Fibroblast of skin of back (primary cell): ENCODE measurements at regions not wholly inside any gene's neighbourhood (a gene's known extent, or its start where the extent isn't known, plus 50 kb on each side); places are given as distances from the start of the nearest gene placed in this dataset.

Experiments
- DNase-seq: peaks from one replicate; pipeline ENCODE4 v3.0.0-alpha.2; 2013

- no peak for DNase-seq
These were observed 1420.7 kb downstream of the TBC1D22A start for GRCh38 chr22:48182846-48183805.

GRCh38 chr22:48182031-48182430, 1419.6 kb downstream of the TBC1D22A start:
- no peak for DNase-seq

- DNase-seq = no peak
These were observed 1419.0 kb downstream of the TBC1D22A start for GRCh38 chr22:48181263-48181955.

DNA sequence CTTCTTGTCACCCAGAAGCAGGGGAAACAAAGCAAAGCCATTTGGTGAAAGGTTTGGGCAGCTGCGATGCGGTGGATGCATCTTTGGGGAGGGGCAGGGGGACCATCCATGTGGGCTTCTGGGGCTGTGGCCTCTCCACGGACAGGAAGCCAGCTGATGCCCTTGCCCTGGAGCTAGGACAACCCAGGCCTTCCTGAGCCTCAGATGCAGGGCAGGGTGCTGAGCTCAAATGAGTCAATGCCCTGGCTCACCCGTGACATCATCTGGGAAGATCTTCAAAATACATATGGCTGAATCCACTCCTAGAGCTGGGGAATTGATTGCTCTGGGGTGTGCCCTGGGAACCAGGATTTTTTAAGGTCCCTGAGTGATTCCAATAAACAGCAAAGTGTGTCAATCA, 1418.2 kb downstream of the TBC1D22A start:
- DNase-seq = peak; percentile 10

DNA sequence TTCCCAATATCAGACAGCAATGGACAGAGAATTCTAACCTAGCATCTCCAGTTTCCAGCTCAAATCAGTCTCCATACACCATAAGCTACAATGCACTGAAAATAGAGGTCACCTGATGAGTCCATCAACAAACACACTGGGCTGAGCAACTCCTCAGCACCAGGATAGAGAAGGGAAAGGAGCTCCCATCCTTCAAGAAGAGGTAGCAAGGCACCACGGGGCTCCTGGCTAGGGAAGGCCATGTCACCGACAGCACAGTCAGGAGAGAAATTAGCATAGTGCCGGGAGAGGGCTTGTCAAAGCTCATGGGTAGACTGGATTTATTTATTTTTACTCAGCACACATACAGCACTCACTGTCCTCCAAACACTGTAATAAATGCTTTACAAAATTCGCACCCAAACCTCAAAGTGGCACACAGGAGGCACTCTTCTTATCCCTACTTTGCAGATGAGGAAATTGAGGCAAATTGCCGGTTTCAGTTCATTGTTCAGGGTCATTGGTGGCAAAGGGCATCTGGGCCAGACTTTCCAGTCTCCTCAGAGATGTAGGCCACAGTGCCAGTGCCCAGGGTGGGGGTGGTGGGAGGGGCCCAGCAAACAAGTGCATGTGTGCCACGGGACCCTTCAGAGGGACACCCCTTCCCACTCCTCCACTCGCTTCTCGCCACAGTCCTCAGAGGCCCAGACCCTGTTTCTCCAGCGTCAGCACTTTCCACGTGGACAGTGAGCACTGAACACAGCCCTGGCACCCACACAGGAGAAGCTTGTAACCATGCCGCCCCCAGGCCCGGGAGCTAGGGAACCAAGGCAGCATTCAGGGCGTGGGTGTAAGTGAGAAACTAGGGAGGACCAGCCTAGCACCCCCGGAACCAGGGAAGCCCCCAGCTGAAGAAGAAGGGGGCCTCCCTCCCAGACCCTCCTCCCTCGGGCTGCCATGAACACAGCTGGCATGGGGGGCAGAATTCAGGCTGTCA, 1417.4 kb downstream of the TBC1D22A start:
- DNase-seq = no peak

- no peak for DNase-seq
These were observed 1416.1 kb downstream of the TBC1D22A start for GRCh38 chr22:48178536-48178935.

GRCh38 chr22:48177631-48178030, 1415.2 kb downstream of the TBC1D22A start:
- DNase-seq = no peak

DNA sequence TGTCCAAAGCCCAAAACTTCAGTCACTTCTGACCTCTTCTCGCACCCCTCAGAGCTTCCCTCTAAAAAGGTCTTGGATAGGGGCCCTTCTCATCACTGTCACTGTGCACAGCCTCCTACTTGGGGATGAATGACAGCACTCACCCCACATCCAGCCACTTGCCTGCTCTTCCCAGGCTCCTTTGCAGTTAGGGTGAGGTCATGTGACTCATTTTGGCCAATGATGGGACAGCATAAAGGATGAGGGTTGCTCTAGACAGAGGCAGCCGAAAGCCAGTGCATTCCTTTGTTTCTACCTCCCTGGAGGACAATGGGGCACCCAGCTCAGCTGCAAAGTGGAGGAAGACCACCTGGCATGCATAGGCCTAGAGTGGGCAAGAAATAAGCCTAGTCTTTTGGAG, 1413.3 kb downstream of the TBC1D22A start:
- DNase-seq = no peak

- no peak for DNase-seq
These were observed 1411.3 kb downstream of the TBC1D22A start for GRCh38 chr22:48173773-48174160.

GRCh38 chr22:48173061-48173772, 1410.8 kb downstream of the TBC1D22A start:
- no peak for DNase-seq

DNA sequence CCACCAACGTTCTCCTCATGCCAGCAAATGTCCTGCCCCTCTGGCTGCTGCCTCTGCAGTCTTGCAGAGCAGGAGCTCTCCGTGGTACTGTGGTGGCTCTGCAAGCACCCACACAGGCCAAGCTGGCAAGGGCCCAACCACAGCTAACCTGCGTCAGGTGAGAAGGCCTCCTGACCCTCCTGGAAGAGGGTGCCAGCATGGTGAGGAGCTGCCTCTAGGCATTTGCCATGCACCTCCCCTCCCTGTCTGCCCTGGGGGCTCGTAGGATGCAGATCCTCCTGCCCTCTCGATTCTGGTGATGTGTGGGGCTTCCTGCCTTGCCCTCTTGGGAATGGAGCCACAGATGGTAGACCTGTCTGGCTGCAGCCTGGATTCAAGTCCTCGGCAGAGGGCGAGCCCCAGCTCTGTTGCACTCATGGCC, 1408.8 kb downstream of the TBC1D22A start:
- DNase-seq = no peak

DNA sequence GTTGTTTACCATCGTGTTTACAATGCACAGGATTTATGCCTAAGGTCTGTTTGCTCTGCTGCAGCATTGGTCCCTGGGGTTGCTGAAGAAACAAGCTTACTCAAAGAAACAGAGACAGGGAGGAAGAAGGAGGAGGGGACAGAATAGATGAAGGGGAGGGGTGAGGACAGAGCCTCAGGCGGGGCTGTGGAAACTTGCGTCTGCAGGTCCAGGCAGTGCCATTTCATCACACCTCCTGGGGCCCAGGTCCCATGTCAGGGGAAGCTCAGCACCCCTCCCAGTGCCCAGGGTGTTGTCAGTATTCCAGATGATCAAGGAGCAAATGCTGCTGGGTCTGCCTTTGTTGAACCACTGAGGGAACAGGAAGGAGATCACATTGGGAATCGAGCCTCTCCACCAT, 1406.8 kb downstream of the TBC1D22A start:
- no peak for DNase-seq

DNA sequence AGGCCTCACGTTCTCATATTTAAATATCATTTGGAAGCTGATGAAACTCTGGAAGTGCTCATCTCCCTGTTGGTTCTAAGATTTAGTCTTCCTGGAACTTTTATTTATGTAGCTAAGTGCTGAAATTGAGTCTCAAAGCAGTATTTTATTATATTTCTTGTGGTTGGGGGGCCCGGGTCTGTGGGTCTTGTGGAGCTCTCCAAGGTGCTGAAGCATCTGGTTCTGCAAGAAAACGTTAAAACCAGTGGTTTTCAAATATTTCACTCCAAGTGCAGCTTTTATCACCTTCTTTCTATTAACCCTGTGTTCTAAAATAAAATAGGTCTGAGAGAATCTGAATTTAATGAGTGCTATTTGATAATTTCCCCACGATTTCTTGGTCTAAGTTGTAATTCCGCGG, 1404.8 kb downstream of the TBC1D22A start:
- no peak for DNase-seq

GRCh38 chr22:48161298-48161697, 1398.8 kb downstream of the TBC1D22A start:
- no peak for DNase-seq

GRCh38 chr22:48157676-48158075, 1395.2 kb downstream of the TBC1D22A start:
- no peak for DNase-seq

DNA sequence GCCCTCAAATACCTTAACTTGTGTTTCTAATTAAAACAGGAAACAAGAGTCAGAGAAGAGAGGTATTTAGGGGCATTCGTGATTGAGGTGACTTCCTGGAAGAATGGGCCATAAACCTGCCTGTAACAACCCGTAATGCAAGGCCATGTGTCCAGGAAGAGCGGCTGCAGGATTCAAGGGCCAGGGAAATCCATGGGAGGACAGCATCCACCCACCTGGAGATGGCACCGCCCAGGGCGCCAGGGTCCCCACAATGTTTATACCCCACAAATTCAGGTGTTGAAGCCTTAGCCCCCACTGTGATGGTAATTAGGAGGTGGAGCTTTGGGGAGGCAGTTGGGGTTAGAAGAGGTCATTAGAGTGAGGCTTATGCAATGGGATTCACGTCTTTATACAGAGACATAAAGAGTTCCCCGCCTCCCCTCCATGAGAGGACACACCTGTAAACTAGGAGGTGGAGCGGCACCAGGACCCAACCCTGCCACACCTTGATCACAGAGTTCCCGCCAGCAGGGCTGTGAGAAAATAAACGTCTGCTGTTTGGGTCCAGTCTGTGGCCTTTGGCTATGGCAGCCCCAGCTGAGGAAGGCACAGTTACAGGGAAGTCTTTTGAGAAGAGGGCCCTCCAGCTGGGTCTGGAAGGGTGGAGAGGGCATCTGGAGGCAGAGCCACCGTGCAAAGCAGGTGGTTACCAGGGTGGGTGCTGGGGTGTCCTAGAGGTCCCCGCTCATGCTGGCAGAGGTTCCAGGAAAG, 1394.3 kb downstream of the TBC1D22A start:
- DNase-seq = no peak

- DNase-seq = no peak
These were observed 1393.0 kb downstream of the TBC1D22A start for GRCh38 chr22:48155446-48155845.

- DNase-seq = no peak
These were observed 1392.4 kb downstream of the TBC1D22A start for GRCh38 chr22:48154943-48155240.

GRCh38 chr22:48154169-48154942, 1391.9 kb downstream of the TBC1D22A start:
- no peak for DNase-seq

GRCh38 chr22:48153726-48154125, 1391.3 kb downstream of the TBC1D22A start:
- no peak for DNase-seq

DNA sequence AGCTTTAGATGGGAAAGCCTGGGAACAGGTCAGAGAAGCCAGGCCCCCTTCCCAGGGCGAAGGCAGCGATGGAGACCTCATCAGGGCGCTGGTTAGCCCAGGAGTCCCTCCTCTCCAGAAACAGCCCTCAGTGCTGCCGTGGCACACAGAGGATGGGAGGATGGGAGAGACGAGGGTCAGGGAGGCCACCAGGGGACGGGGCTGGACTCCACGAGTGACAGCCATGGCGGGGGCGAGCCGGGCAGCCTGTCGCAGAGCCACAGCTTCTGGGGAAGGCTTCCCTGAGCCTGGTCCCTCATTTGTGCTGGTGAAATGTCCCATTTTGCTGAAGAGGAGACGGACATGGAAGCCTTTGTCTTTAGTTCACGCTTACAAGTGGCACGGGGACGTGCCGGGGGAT, 1390.5 kb downstream of the TBC1D22A start:
- no peak for DNase-seq
